ENCODE measurements at regions not wholly inside any gene's neighbourhood (a gene's known extent, or its start where the extent isn't known, plus 50 kb on each side); places are given as distances from the start of the nearest gene placed in this dataset.

- DNase-seq (ENCODE audit: low spot score): no peak
- Histone ChIP-seq H3K27ac (ENCODE audit: low read depth) (no peak overlapping the region), H3K9me2 (ENCODE audit: insufficient read depth) (no peaks in the 10 kb centered on the region), H3K79me2 (replicated peaks; ENCODE audit: insufficient read depth) (no peaks in the 10 kb centered on the region), H4K20me1 (replicated peaks; ENCODE audit: insufficient read depth) (no peaks in the 10 kb centered on the region), H3K4me3 (no peak overlapping the region), H2AFZ (peak overlapping the region; percentile 0; the same call in 1 of the 2 replicates), H3K4me2 (no peak overlapping the region), H3K36me3 (ENCODE audit: insufficient read depth) (no peaks in the 10 kb centered on the region), H3F3A (replicated peaks; ENCODE audit: low read depth) (no peaks in the 10 kb centered on the region), H3K4me1 (ENCODE audit: insufficient read depth) (peaks cover 11% of the 10 kb centered on the region; the same call in 1 of the 2 replicates), H3K27me3 (ENCODE audit: insufficient read depth) (no peaks in the 10 kb centered on the region)
- TF ChIP-seq POLR2AphosphoS5 (IDR thresholded peaks at IDR 0.05; ENCODE audit: low read depth) (no peak), ZNF114 (CRISPR knock-in tag; IDR thresholded peaks at IDR 0.05) (no peak)
- peaks cover 3% of the 10 kb centered on the region for H3K27me3 Mint-ChIP-seq (ENCODE audit: insufficient read depth, low read depth, poor library complexity)
- H3K36me3 Mint-ChIP-seq (ENCODE audit: low read depth): no peaks in the 10 kb centered on the region
- no peak overlapping the region for H3K4me3 Mint-ChIP-seq
- H3K27ac Mint-ChIP-seq: 0 out of 2 replicates have a peak overlapping the region, but pooled peaks have one; percentile 32
- no peak for ATAC-seq
- H3K4me1 Mint-ChIP-seq: peaks cover 14% of the 10 kb centered on the region
- no peaks in the 10 kb centered on the region for H3K9me3 Mint-ChIP-seq
These were observed 140.8 kb downstream of the DIPK2A start for GRCh38 chr3:144112437-144112836.

- peaks cover 5% of the 10 kb centered on the region; the same call in 2 of the 3 replicates for H3K9me3 Mint-ChIP-seq
- H3K79me2 ChIP-seq (replicated peaks; ENCODE audit: insufficient read depth): no peaks in the 10 kb centered on the region
- no peak overlapping the region for H3K4me3 ChIP-seq
- H3K4me1 ChIP-seq (ENCODE audit: insufficient read depth): peaks cover 17% of the 10 kb centered on the region
- H3K27ac ChIP-seq (ENCODE audit: low read depth): no peak overlapping the region
- TF ChIP-seq ZNF114 (CRISPR knock-in tag; IDR thresholded peaks at IDR 0.05) (no peak), CREB1 (CRISPR knock-in tag; IDR thresholded peaks at IDR 0.05; ENCODE audit: low read depth) (no peak), JUNB (IDR thresholded peaks at IDR 0.05; ENCODE audit: unreplicated experiment) (no peak), ZNF331 (CRISPR knock-in tag; IDR thresholded peaks at IDR 0.05; ENCODE audit: low read depth) (no peak), ZNF462 (CRISPR knock-in tag; IDR thresholded peaks at IDR 0.05) (no peak), POLR2AphosphoS5 (IDR thresholded peaks at IDR 0.05; ENCODE audit: low read depth) (no peak), STAT1 (IDR thresholded peaks at IDR 0.05; ENCODE audit: unreplicated experiment) (no peak), NANOG (IDR thresholded peaks at IDR 0.05; ENCODE audit: borderline replicate concordance) (no peak), REST (IDR thresholded peaks at IDR 0.05; ENCODE audit: unreplicated experiment) (no peak), CTCF (conservative IDR thresholded peaks at IDR 0.05; ENCODE audit: low read depth in 2 of 2) (no peak), EZH2 (IDR thresholded peaks at IDR 0.05; ENCODE audit: low read depth, unreplicated experiment) (no peak)
- no peaks in the 10 kb centered on the region for H4K20me1 ChIP-seq (replicated peaks; ENCODE audit: insufficient read depth)
- peaks cover 3% of the 10 kb centered on the region for H3K27me3 Mint-ChIP-seq (ENCODE audit: insufficient read depth, low read depth, poor library complexity)
- H3K27me3 ChIP-seq (ENCODE audit: insufficient read depth): no peaks in the 10 kb centered on the region
- H3F3A ChIP-seq (replicated peaks; ENCODE audit: low read depth): no peaks in the 10 kb centered on the region
- H3K4me1 Mint-ChIP-seq: peaks cover 19% of the 10 kb centered on the region
- H2AFZ ChIP-seq: no peak overlapping the region; the same call in 1 of the 2 replicates
- 0 out of 3 replicates have a peak, but pooled peaks cover 5% of the 10 kb centered on the region for H3K36me3 Mint-ChIP-seq (ENCODE audit: low read depth)
- peak overlapping the region; percentile 95 for H3K27ac Mint-ChIP-seq
- H3K4me3 Mint-ChIP-seq: no peak overlapping the region
- H3K36me3 ChIP-seq (ENCODE audit: insufficient read depth): no peaks in the 10 kb centered on the region
- DNase-seq (ENCODE audit: low spot score) (no peak), ATAC-seq (no peak)
- no peak overlapping the region for H3K4me2 ChIP-seq
- no peaks in the 10 kb centered on the region for H3K9me2 ChIP-seq (ENCODE audit: insufficient read depth)
These were observed 143.1 kb downstream of the DIPK2A start for GRCh38 chr3:144114767-144115166.
